GM20431 (cell line): ENCODE measurements at regions not wholly inside any gene's neighbourhood (a gene's known extent, or its start where the extent isn't known, plus 50 kb on each side); places are given as distances from the start of the nearest gene placed in this dataset.
"Not testable (repeated sequence)": the region's sequence is repeated elsewhere in the genome, so short reads cannot be mapped to it uniquely, and the experiment has no call there.

Experiments
- in situ Hi-C: fragments of 300-500 bp; cut with MseI, MboI; formaldehyde crosslinking; loops from one replicate; pipeline ENCODE4 v1.15.0; 2020; ENCODE audit warnings: low sequenced_read_pairs; ENCODE audit not compliant: unreplicated experiment

GRCh38 chr13:50215399-50215798, 200.2 kb downstream of the KCNRG start:
- in situ Hi-C loops = no loop called here

- in situ Hi-C loops = no loop called here
These were observed 204.5 kb downstream of the KCNRG start for GRCh38 chr13:50219743-50220142.

GRCh38 chr13:50220938-50221337, 205.7 kb downstream of the KCNRG start:
- in situ Hi-C loops = no loop called here

GRCh38 chr13:50222569-50223332, 207.5 kb downstream of the KCNRG start:
- in situ Hi-C loops = no loop called here

GRCh38 chr13:50224534-50224933, 209.3 kb downstream of the KCNRG start:
- in situ Hi-C loops = no loop called here

- in situ Hi-C loops = no loop called here
These were observed 210.2 kb downstream of the KCNRG start for GRCh38 chr13:50225193-50226155.

- in situ Hi-C loops = no loop called here
These were observed 211.4 kb downstream of the KCNRG start for GRCh38 chr13:50226515-50227155.

GRCh38 chr13:50227361-50227760, 212.1 kb downstream of the KCNRG start:
- in situ Hi-C loops = no loop called here

- in situ Hi-C loops = no loop called here
These were observed 213.3 kb downstream of the KCNRG start for GRCh38 chr13:50228527-50228926.

GRCh38 chr13:50229960-50230661, 214.9 kb downstream of the KCNRG start:
- in situ Hi-C loops = no loop called here

GRCh38 chr13:50230662-50230978, 215.4 kb downstream of the KCNRG start:
- in situ Hi-C loops = no loop called here

GRCh38 chr13:50233574-50233973, 218.3 kb downstream of the KCNRG start:
- in situ Hi-C loops = not testable (repeated sequence)

GRCh38 chr13:50235604-50236342, 220.5 kb downstream of the KCNRG start:
- in situ Hi-C loops = no loop called here

GRCh38 chr13:50236898-50237318, 221.7 kb downstream of the KCNRG start:
- in situ Hi-C loops = no loop called here

GRCh38 chr13:50238922-50239321, 223.7 kb downstream of the KCNRG start:
- in situ Hi-C loops = no loop called here

- in situ Hi-C loops = no loop called here
These were observed 226.2 kb downstream of the KCNRG start for GRCh38 chr13:50241479-50241878.

GRCh38 chr13:50243931-50244330, 228.7 kb downstream of the KCNRG start:
- in situ Hi-C loops = no loop called here

- in situ Hi-C loops = no loop called here
These were observed 229.1 kb downstream of the KCNRG start for GRCh38 chr13:50244355-50244712.

- in situ Hi-C loops = no loop called here
These were observed 229.7 kb downstream of the KCNRG start for GRCh38 chr13:50244713-50245574.
